ENCODE measurements at regions not wholly inside any gene's neighbourhood (a gene's known extent, or its start where the extent isn't known, plus 50 kb on each side); places are given as distances from the start of the nearest gene placed in this dataset.

DNA sequence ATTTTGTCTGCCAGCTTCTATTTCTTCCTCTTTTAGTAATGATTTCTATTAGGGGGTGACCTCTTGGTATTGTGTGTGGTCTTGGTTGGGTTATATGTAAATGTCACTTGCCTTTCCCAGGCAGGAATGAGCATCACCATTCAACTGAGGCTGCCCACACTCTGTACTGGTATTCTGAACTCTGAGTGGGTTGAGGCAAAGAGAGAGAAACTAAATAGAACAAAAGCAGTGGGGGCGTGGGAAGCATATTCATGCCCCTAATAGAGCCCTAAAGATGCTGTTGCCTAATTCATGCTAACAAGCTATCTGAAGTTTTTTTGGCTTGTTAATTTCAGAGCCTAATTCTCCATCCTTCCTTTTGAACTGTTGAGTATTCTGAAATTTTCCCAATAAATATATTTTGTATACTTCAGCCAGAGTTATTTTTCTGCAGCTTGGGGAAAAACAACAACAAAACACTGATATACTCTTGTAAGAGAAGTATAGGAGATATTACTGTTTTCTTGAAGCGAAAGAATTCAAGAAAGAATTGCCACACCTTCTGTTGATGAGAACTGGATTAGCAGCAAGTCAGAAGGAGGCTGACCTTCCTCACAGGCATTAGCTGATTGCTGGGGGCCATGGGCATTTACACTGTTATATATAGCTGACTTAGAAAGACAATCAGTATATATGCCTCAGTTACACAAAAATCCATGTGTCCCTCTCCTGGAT, 315.8 kb upstream of the KLF12 start:
- no peak for DNase-seq

DNA sequence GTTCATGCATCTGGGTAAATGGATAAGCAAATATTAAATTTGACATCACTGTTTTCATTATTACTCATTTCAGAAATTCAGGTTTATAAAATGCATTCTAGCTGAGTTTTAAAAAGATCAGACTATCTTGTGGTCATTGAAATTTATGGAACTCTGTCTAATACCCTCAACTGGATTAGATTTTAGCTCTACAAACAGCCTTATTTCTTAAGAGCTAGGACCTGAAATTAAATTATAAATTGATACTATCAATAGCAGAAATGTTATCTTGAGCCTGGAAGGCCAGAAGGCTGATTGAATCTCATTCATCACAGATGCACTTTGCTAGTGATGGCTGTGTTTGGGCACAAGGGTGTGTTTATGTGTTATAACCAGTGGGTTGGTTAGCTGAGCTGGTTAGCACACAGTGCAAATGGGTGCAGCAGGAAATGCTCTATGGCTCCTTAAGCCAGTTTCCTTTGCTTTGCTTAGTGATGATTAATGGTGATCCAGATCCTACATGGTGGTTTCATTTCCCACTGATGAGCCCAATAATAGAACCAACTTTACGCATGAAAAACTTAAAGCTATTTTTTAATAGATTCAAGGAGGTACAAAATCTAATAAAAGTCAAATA, 310.8 kb upstream of the KLF12 start:
- no peak for DNase-seq

DNA sequence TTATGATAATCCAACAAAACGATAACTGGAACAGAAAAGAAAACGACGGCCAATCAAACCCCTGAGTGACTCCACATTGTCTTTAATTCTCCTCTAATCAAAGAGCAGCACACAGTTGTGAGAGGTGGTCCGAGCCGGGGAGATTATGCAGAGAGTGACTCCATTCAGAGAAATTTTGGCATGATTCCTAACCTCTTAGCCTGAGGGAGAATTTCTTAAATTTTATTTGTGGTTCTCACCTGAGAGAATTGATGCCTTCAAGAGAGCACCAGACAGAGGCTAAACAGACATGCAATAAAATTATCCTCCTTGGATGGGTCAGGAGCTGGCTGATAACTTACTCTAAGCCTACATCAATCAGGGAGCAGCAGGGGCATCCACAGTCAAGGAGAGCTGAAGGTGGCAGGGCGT, 310.0 kb upstream of the KLF12 start:
- no peak for DNase-seq

DNA sequence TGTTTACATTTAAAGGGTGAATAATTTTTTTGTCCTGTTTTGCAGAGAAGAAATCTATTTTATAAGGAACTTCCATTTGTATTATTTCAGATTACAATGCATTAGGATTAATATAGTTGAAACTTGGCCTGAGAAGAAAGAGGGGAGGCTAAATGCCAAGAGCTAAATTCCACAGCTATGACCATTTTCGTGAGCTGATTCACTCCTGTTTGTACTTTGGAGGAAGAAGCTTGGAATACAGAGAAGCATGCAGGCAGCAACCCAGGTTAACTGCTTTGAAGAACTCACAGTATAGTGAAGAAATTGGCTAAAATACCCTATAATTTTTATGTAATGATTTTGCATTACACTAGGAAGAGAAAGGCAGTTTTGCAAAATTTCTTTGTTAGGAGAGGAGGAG, 309.4 kb upstream of the KLF12 start:
- DNase-seq, result no peak

DNA sequence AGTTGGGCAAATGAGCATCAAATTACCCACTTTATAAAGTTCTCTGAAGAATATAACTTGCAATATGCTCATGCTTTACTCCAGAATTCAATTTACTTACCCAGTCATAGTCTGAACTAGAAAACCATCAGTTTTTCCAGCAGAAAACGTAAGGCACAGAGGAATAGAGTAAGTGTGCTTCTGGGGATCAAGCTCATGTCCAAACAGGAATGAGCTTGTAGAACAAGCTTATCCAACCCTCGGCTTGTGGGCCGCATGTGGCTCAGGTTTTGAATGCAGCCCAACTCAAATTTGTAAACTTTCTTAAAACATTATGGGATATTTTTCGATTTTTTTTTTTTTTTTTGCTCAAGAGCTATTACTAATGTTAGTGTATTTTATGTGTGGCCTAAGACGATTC, 308.5 kb upstream of the KLF12 start:
- no peak for DNase-seq

DNA sequence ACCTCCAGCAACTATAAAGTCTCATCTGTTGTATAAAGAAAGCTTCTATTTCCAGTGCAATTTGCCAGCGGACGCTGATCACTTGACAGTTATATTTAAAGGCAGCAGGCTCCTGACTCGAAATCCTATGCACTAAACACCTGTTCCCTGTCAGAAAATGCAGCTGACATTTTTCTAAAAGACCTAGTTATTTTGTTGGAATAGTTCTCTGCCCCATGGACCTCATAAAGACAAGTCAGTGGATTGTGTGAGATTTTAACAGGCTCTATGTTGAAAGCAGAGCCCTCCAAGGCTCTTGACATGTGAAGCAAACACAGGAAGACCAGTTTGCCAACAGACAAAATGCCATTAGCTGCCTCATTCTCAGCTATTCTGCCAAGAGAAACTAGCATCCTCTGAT, 304.7 kb upstream of the KLF12 start:
- no peak for DNase-seq

DNA sequence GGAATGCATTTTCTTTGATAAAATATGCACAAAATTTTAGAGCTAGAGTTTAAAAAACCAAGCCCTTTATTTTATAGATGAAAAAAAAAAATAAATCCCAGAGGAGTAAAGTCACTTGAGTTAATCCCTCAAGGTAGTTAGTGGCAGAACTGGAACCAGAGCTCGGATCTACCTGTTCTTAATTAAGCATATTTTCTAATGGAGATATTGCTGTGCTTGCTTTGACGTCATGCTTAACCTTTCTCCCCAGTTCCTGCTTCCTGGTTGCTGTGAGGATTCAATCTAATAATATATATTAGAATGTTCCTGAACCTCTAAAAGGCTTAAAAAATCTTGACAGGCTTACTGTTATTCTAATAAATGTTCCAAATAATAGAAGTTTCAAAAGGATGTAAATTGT, 300.6 kb upstream of the KLF12 start:
- no peak for DNase-seq

DNA sequence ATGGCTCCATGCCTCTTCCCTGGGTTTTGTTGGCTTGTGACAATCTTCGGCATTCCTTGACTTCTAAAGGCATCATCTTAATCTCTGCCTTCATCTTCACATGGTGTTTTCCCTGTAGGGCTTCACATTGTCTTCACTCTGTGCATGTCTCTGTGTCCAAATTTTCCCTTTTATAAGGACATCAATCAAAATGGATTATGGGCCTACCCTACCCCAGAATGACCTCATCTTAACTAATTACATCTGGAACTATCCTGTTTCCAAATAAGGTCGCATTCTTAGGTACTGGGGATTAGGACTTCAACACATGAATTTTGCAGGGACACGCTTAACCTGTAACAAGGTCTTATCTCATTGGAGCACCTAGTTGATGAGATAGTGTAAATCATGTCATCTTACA, 290.3 kb upstream of the KLF12 start:
- DNase-seq, result no peak

DNA sequence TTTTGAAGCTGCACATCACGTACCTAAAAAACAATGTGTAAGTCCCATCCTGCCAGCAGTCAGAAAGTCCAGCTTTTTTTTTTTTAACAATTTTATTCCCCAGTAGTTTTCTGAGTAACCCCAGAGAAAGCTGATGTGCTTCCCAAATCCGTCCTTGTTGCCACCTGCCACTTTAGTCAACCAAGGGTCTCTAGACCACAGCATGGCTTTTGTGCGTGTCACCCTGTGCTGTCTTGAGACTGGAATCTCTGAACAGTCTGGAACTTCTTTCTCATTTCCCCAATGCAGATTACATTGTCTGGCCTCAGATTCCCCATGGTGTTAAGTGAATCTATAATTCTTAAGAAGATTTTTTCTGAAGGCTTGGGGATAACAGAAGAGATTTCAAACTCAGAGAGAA, 289.2 kb upstream of the KLF12 start:
- no peak for DNase-seq

DNA sequence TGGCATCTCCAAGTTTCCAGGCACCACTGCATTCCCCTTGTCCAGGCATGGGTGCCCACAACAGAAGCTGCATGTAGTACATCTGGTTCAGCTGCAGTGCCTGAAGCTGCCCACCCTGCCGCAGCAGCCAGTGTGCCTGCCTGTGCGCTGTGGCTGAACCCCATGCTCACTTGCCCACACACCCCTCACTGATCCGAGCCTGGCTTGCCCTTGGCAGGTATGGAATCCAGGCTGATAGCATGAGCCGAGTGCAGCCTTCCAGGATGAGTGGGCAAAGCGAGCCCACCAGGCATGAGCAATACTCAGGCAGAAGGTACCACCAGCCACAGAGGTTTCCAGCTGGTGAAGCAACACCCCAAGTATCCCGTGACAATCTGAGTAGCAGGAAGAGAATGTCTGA, 280.3 kb upstream of the KLF12 start:
- no peak for DNase-seq

DNA sequence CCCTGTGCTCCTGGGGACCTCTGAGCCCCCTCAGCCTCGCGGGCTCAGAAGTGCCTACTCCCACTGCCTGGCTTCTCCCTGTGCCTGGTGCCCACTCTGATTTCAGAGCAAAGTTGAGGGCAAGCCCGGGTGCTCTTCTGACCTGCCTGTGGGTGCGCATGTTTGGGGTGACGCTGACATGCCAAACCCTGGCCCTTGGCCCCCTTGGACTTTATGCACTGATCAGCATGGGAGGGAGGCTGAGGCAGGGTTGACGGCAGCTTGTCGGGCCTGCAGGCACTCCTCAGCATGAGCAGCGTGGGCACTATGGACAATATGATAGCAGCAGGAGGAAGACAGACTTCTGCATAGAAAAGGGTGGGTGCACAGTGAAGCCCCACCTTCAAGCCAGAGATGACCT, 279.3 kb upstream of the KLF12 start:
- no peak for DNase-seq

DNA sequence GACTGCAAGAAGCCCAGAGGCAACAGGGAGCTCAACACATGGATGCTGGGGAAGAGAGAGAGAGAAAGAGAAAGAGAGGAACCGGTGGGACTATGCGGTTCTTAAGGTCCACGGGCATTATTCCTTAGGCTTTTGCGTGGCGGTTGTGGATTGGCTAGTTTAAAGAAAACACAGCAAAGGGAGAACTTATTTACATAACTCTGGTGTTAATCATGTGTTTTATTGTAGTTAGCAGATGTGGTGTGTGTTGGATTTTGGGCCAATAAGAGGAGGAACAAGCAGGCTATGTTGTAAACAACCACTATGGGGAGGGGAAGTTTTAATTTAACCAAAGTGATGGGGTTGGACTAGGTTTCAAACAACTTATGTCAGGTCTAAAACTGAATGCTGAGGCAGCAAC, 275.3 kb upstream of the KLF12 start:
- DNase-seq, result no peak

DNA sequence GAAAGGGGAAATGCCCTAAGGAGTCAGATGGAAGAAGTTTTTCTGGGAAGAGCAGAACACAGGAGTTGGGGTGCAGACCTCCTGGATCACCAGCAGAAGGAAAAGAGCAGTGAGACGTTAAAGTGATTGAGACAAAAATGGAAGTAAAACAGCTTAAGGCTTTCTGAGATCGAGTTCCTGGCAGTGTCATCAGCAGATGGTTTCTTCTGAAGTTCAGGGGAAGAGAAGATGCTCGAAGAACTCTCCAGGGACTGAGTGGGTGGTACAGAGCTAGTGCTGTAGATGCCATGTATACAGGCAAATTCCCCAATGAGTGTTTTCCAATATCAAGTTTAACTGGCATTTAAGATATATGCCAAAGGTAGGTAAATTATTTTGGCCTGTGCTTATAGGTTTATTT, 272.2 kb upstream of the KLF12 start:
- no peak for DNase-seq

DNA sequence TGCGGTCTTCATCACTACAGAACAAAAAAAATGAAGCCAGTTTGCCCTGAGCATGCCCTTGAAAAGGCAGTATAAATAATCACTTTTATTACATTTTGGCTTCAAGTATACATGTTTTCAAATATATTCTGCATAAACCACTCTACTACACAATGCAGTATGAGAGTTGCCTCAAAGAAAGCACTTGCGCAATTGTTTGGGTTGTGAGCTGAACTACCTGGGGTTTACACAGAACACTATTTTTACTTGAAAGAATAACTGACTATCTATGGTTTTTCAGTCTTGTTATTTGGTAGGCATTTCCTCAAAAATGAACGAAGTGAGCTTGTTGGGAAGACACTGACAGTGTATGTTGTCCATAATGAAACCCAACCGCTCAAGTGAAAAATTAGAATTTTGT, 264.4 kb upstream of the KLF12 start:
- no peak for DNase-seq

DNA sequence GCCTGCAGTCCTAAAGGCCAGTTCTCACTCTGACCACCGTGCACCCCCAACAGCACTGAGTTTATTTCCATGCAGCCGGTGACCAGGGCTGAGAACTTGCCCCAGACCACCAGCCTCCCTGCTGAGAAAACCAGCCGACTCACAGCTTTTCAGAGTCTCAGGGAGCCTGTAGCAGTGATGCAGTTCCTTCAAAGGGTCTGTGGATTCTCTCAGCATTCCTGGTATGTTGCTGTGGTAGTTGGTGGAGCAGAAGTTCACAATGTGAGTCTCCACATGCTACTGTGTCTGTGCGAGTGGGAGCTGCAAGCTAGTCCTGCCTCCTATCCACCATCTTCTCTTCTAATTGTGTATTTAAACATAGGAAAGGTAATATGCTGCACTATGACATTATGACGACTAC, 254.9 kb upstream of the KLF12 start:
- DNase-seq, result no peak

DNA sequence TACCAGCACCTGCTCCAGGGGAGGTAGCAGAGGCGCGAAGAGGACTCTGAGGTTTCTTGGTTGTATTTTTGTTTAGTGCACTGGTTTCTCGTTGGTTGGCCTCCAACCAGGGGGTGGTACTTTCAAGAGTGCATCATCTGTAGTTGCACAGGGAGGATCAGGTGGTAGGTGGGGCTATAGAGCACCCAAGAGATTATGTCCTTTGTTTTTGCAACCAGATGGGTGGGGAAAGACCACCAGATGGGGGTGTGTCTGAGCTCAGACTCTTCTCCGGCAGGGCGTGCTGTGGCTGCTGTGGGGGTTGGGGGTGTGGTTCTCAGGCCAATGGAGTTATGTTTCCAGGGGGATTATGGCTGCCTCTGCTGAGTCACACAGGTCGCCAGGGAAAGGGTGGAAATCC, 254.4 kb upstream of the KLF12 start:
- no peak for DNase-seq

DNA sequence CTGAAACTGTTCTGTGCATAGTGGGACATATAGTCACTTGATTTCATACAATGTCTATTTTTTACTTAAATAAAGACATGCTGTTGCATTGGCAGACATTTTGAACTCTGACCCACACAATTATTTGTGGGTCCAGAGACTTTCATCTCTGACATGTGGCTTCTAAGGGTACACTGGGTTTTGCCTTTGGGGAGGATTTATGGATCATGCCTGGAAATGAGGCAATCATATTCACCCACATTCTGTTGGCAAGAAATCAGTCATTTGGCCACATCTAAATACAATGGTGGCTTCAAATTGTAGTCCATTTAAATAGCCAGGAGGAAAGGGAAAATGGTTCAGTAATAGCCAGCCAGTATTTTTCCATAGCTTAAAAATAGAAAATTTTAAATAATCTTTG, 238.3 kb upstream of the KLF12 start:
- no peak for DNase-seq

DNA sequence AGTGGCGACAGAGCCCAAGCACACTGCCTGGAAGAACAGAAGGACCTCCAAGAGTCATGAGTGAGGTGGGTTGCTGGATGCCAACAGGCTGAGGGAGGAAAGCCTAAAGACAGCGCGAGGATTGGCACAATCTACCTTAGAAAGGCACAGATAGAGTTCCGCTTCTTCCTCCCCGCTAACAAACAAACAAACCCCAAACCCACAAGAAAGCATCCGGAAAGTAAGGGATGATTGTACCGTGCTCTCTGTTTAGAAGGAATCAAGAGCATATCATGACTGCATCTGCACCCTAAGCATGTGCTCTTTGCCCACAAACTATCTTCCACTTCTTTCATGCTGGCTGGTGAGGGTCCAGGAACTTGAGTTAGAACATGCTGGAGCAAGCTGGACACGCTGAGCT, 233.0 kb upstream of the KLF12 start:
- DNase-seq, result no peak

DNA sequence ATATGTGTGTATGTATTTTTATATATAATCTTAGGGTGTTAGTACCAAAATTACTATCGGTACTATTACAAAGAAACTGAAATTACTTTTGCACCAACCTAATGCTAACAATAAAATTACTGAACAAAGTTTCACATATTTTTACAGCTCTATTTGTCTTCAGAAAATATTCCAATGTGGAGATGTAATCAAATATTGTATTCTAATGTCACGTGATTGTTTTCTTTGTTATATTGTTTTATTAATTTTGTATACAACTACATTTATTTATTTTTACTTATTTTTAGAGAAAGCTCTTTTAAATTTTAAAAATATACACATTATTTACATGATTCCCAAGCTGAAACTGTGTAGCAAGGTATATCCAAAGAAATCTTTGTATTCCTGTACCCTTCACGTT, 227.1 kb upstream of the KLF12 start:
- DNase-seq, result no peak

DNA sequence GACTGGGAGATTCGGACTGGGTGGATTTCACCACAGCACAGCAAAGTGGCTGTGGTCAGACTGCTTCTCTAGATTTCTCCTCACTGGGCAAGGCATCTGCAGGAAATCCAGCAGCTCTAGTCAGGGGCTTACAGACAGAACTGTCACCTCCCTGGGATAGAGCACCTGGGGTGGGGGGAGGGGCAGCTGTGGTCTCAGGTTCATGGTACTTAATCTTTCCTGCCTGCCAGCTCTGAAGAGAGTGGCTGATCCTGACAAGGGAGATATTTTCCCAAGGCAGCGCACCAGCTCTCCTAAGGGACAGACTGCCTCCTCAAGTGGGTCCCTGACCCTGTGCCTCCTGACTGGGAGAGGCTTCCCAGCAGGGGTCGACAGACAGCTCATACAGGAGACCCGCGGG, 212.8 kb upstream of the KLF12 start:
- DNase-seq, result no peak

DNA sequence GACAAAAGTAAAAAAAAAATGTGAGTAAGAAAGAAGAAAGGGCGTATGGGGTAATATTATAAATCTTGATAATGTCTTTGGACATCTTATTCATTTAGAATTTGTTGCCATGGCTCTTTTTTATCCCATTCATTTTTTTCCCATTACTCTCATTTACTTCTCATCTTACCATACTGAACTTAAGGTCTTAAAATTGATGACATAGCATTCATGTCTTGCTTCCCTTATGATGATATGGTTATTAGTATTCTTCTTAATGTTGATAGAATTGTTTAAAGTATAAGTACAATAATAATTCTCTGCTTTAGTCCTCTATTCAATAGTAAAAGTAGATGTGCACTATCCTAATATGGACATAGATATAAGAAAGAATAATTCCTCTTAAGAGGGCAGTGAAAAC, 204.1 kb upstream of the KLF12 start:
- DNase-seq, result no peak

DNA sequence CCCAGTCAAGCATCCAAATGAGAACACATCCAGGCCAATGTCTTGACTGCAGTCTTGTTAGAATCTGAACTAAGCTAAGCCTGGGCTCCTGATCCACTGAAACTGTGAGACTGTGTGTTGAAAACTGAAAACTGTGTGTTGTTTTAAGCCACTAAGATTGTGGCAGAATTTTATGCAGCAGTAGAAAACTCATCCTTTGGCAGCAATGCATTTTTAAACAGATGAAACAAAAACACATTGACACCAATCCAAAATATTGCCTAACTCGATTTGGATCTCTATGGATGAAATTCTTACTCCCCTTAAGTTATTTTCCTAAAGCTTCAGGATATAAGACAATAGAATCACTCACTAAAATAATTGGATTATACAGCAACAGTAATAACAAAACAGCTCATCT, 202.3 kb upstream of the KLF12 start:
- no peak for DNase-seq

DNA sequence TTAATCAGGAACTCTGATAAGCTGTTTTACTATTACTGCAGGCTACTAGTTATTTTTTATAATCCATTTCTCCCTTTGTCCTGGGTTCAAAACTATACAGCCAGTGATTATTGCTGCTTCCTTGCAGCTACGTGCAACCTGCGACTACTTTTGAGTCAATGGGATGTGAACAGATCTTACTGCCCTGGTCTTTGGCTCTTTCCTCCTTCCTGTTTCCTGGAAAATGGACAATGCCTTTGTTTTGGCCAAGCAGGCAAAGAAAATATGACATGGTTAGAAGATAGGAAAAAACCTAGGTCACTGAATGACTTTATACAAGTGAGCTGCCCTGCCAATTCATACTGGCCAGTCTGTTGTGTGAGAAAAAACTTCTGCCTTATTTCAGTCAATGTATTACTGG, 201.2 kb upstream of the KLF12 start:
- no peak for DNase-seq

DNA sequence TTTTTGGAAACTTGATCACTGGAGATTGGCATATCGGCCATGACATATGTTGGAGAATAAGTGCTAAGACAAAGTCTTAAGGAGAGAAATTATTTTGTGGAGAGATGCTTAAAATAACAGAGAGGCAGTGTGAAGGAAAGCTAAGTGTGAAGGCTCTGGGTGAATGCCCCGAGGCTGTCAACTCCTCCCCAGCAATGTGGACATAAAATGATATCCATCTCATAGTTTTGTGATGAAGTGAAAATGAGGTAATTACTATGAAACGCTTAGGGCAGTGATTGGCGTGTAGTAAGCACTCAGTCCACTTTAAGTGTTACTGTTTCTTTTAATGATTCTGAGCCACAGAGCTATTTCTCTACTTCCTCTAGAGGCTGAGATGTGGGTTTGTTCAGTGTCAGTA, 195.8 kb upstream of the KLF12 start:
- DNase-seq, result no peak

DNA sequence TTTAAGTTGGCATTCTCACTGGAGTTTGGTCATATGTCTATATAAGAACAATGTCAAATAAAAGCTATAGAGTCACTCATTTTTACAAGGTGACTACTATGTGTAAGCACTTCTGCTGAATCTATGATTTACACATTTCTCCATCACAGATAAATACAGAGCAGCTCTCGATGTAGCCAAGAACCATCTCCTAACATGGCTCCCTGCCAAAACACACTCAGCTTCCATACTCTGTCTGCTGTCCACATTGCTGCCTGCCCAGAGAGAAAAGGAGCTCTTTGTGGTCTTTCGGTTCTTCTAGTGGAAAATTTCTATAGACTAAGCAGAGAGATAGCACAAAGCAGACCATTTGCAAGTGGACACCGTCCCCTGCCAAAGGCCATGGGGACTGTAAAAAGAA, 190.9 kb upstream of the KLF12 start:
- no peak for DNase-seq

Data from hematopoietic multipotent progenitor cell treated with erythropoietin and hydrocortisone succinate and interleukin-3 and kit ligand, for 4 days (in vitro differentiated cells).